Muscle layer of colon (tissue), 2 donors: ENCODE measurements at regions not wholly inside any gene's neighbourhood (a gene's known extent, or its start where the extent isn't known, plus 50 kb on each side); places are given as distances from the start of the nearest gene placed in this dataset.

ENCODE experiments used
- H3K27ac ChIP-seq: one replicate; pipeline ENCODE4 v1.7.0; 2013; ENCODE audit warnings: low read depth, mild to moderate bottlenecking, low read length, moderate library complexity
- H3K27me3 ChIP-seq, 2 donors: one replicate each; pipeline ENCODE4 v1.7.0; 2013; ENCODE audit warnings: low read length in 2 of 2, mild to moderate bottlenecking in 2 of 2; ENCODE audit not compliant: insufficient read depth in 2 of 2, control insufficient read depth in 1 of 2
- H3K36me3 ChIP-seq: one replicate; pipeline ENCODE4 v1.7.0; 2013; ENCODE audit warnings: mild to moderate bottlenecking, low read length; ENCODE audit not compliant: insufficient read depth
- H3K4me1 ChIP-seq: one replicate; pipeline ENCODE4 v1.7.0; 2013; ENCODE audit warnings: mild to moderate bottlenecking, low read length; ENCODE audit not compliant: insufficient read depth
- H3K4me3 ChIP-seq, 2 donors: one replicate each; pipeline ENCODE4 v1.7.0; 2013; ENCODE audit warnings: low read length in 2 of 2, low read depth in 1 of 2, mild to moderate bottlenecking in 1 of 2, moderate library complexity in 1 of 2
- H3K9ac ChIP-seq: one replicate; pipeline ENCODE4 v1.7.0; 2013; ENCODE audit warnings: low read length
- H3K9me3 ChIP-seq: one replicate; pipeline ENCODE4 v1.7.0; 2013; ENCODE audit warnings: mild to moderate bottlenecking, low read length
- donor health status: abdominal sarcoma.
- donor health status: Adenocarcinoma of cecum.

GRCh38 chr16:86184185-86184584 is 285.2 kb downstream of the IRF8 start:
- Histone ChIP-seq H3K4me1 (no peaks in the 10 kb centered on the region), H3K27me3 (no peaks in the 10 kb centered on the region), H3K4me3 (no peak overlapping the region), H3K9ac (no peak overlapping the region), H3K27ac (no peak overlapping the region), H3K9me3 (no peaks in the 10 kb centered on the region), H3K36me3 (no peaks in the 10 kb centered on the region)

GRCh38 chr16:86185089-86185488 is 286.1 kb downstream of the IRF8 start:
- no peak overlapping the region for H3K4me3 ChIP-seq
- no peaks in the 10 kb centered on the region for H3K36me3 ChIP-seq
- H3K4me1 ChIP-seq: no peaks in the 10 kb centered on the region
- no peaks in the 10 kb centered on the region for H3K27me3 ChIP-seq
- H3K9ac ChIP-seq: no peak overlapping the region
- H3K27ac ChIP-seq: no peak overlapping the region
- H3K9me3 ChIP-seq: no peaks in the 10 kb centered on the region

GRCh38 chr16:86186313-86186712 is 287.4 kb downstream of the IRF8 start:
- Histone ChIP-seq H3K9ac (no peak overlapping the region), H3K4me3 (no peak overlapping the region), H3K4me1 (no peaks in the 10 kb centered on the region), H3K27ac (no peak overlapping the region), H3K36me3 (no peaks in the 10 kb centered on the region), H3K9me3 (no peaks in the 10 kb centered on the region), H3K27me3 (no peaks in the 10 kb centered on the region)

GRCh38 chr16:86189934-86190333 is 291.0 kb downstream of the IRF8 start:
- H3K27me3 ChIP-seq: no peaks in the 10 kb centered on the region
- peaks cover 4% of the 10 kb centered on the region for H3K4me1 ChIP-seq
- H3K4me3 ChIP-seq: no peak overlapping the region
- H3K27ac ChIP-seq: no peak overlapping the region
- H3K9me3 ChIP-seq: no peaks in the 10 kb centered on the region
- H3K36me3 ChIP-seq: no peaks in the 10 kb centered on the region
- H3K9ac ChIP-seq: no peak overlapping the region

GRCh38 chr16:86191663-86192062 is 292.7 kb downstream of the IRF8 start:
- Histone ChIP-seq H3K27ac (no peak overlapping the region), H3K27me3 (no peaks in the 10 kb centered on the region), H3K4me1 (peaks cover 4% of the 10 kb centered on the region), H3K9me3 (no peaks in the 10 kb centered on the region), H3K4me3 (no peak overlapping the region), H3K9ac (no peak overlapping the region), H3K36me3 (no peaks in the 10 kb centered on the region)

GRCh38 chr16:86193528-86194193 is 294.7 kb downstream of the IRF8 start:
- H3K4me1 ChIP-seq: peaks cover 5% of the 10 kb centered on the region
- H3K27ac ChIP-seq: no peak overlapping the region
- no peaks in the 10 kb centered on the region for H3K36me3 ChIP-seq
- H3K4me3 ChIP-seq: no peak overlapping the region
- no peaks in the 10 kb centered on the region for H3K27me3 ChIP-seq
- no peak overlapping the region for H3K9ac ChIP-seq
- H3K9me3 ChIP-seq: no peaks in the 10 kb centered on the region

GRCh38 chr16:86195863-86196630 is 297.1 kb downstream of the IRF8 start:
- Histone ChIP-seq H3K27me3 (no peaks in the 10 kb centered on the region), H3K4me1 (peaks cover 16% of the 10 kb centered on the region), H3K9ac (peak overlapping the region; percentile 89), H3K4me3 (peak overlapping the region; percentile 7 to 53), H3K9me3 (no peaks in the 10 kb centered on the region), H3K36me3 (no peaks in the 10 kb centered on the region), H3K27ac (peak overlapping the region; percentile 95)

GRCh38 chr16:86196687-86197391 is 297.9 kb downstream of the IRF8 start:
- Histone ChIP-seq H3K4me1 (peaks cover 22% of the 10 kb centered on the region), H3K9me3 (no peaks in the 10 kb centered on the region), H3K27ac (peak overlapping the region; percentile 95), H3K9ac (peak overlapping the region; percentile 89), H3K36me3 (no peaks in the 10 kb centered on the region), H3K4me3 (peak overlapping the region in 1 of 2 donors; percentile 53), H3K27me3 (no peaks in the 10 kb centered on the region)

- H3K27me3 ChIP-seq: no peaks in the 10 kb centered on the region
- peak overlapping the region; percentile 50 to 54 for H3K4me3 ChIP-seq
These were observed 299.5 kb downstream of the IRF8 start for GRCh38 chr16:86198206-86199118.

GRCh38 chr16:86199182-86199581 is 300.2 kb downstream of the IRF8 start:
- Histone ChIP-seq H3K9me3 (no peaks in the 10 kb centered on the region), H3K27ac (peak overlapping the region; percentile 95), H3K4me3 (peak overlapping the region; percentile 15 to 54), H3K4me1 (peaks cover 22% of the 10 kb centered on the region), H3K36me3 (no peaks in the 10 kb centered on the region), H3K27me3 (no peaks in the 10 kb centered on the region), H3K9ac (peak overlapping the region; percentile 89)

More at GRCh38 chr16:86198206-86199118, 299.5 kb downstream of the IRF8 start:
- Histone ChIP-seq H3K36me3 (no peaks in the 10 kb centered on the region), H3K27ac (peak overlapping the region; percentile 95), H3K4me1 (peaks cover 26% of the 10 kb centered on the region), H3K9me3 (no peaks in the 10 kb centered on the region), H3K9ac (peak overlapping the region; percentile 89)
